ENCODE measurements at regions not wholly inside any gene's neighbourhood (a gene's known extent, or its start where the extent isn't known, plus 50 kb on each side); places are given as distances from the start of the nearest gene placed in this dataset.

- no peak overlapping the region for H3K4me3 ChIP-seq (ENCODE audit: low read depth, low read length)
- no peak for DNase-seq (ENCODE audit: low read depth)
- H3K36me3 ChIP-seq (ENCODE audit: control insufficient read depth, insufficient read depth, low read length): no peaks in the 10 kb centered on the region
- CTCF ChIA-PET: no interaction called here
- POLR2A ChIA-PET: no interaction called here
- TF ChIP-seq, protein P1, sequence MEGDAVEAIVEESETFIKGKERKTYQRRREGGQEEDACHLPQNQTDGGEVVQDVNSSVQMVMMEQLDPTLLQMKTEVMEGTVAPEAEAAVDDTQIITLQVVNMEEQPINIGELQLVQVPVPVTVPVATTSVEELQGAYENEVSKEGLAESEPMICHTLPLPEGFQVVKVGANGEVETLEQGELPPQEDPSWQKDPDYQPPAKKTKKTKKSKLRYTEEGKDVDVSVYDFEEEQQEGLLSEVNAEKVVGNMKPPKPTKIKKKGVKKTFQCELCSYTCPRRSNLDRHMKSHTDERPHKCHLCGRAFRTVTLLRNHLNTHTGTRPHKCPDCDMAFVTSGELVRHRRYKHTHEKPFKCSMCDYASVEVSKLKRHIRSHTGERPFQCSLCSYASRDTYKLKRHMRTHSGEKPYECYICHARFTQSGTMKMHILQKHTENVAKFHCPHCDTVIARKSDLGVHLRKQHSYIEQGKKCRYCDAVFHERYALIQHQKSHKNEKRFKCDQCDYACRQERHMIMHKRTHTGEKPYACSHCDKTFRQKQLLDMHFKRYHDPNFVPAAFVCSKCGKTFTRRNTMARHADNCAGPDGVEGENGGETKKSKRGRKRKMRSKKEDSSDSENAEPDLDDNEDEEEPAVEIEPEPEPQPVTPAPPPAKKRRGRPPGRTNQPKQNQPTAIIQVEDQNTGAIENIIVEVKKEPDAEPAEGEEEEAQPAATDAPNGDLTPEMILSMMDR (IDR thresholded peaks at IDR 0.05; ENCODE audit: insufficient read depth, low read depth, low read length): no peak
- no peaks in the 10 kb centered on the region for H3K27me3 ChIP-seq (ENCODE audit: control insufficient read depth, insufficient read depth, low read length)
Measured at GRCh38 chr18:56322406-56322805, 316.0 kb downstream of the TXNL1 start.

DNA sequence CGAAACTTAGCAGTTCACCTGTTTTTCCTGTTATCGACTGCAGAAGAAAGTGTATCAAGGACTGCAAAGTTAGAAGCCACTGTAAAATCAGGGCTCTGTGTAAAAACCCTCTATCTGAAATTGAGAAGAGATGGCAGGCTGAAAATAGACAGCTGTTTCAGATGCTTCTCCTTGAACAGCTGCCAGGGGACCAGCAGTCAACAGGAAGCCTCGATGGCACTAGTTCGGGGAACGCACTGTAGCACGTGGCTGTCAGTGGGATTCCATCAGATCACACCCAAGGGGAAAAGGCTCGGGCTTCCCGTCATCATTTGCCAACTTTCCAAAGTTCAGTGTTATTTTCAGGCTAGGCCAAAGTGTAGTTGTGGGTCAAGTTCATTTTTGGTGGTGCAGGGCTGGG is 316.9 kb downstream of the TXNL1 start:
- H3K4me3 ChIP-seq (ENCODE audit: low read depth, low read length): no peak overlapping the region
- ChIA-PET POLR2A (no interaction called here), CTCF (no interaction called here)
- H3K36me3 ChIP-seq (ENCODE audit: control insufficient read depth, insufficient read depth, low read length): no peaks in the 10 kb centered on the region
- DNase-seq (ENCODE audit: low read depth): no peak
- H3K27me3 ChIP-seq (ENCODE audit: control insufficient read depth, insufficient read depth, low read length): no peaks in the 10 kb centered on the region
- TF ChIP-seq, protein P1 (IDR thresholded peaks at IDR 0.05; ENCODE audit: insufficient read depth, low read depth, low read length): no peak

DNA sequence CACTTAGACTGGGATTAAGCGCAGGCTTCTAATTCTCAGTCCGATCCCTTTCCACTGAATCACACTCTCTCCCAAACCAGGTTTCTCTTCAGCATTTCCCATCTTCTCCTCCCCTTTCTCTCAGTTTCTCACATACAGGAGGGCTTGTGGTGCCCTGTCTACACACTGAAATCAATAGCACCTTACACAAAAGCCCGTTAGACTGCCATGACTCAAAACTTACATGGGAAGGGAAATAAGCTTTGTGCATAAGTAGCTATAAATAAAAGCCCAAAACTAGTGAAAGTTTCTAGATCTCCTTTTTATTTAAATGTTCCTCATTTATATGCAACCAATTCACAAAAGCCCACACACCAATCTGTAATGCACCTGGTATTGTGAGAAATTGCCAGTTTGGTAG is 318.4 kb downstream of the TXNL1 start:
- POLR2A ChIA-PET: no interaction called here
- no peaks in the 10 kb centered on the region for H3K36me3 ChIP-seq (ENCODE audit: control insufficient read depth, insufficient read depth, low read length)

DNA sequence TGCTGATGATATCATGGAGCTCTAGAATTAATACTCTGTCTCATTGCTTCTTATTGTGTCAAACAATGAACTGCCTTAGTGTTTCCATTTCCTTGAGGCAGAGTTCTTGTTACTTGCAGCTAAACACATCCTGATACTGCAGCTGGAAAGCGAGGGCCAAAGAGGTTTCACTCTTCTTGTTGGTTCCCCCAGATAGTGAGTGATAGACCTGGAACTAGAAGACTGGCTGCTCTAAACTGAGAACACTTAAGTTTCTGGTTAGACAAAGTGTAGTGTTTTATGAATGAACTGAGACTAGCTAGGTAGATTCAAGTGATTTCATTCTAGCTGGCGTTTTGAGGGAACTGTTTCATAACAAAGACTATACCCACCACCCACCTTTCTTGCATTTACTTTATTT is 321.7 kb downstream of the TXNL1 start:
- ChIA-PET CTCF (interaction anchor here (1.5 kb wide), 1 partner anchor 19 kb away, joined by 4 read pairs; no protein-coding TSS in a partner anchor), POLR2A (no interaction called here)
- no peaks in the 10 kb centered on the region for H3K27me3 ChIP-seq (ENCODE audit: control insufficient read depth, insufficient read depth, low read length)
- TF ChIP-seq, protein P1 (IDR thresholded peaks at IDR 0.05; ENCODE audit: insufficient read depth, low read depth, low read length): no peak
- no peak overlapping the region for H3K4me3 ChIP-seq (ENCODE audit: low read depth, low read length)
- H3K36me3 ChIP-seq (ENCODE audit: control insufficient read depth, insufficient read depth, low read length): no peaks in the 10 kb centered on the region
- DNase-seq (ENCODE audit: low read depth): no peak

More for the DNA sequence above, 318.4 kb downstream of the TXNL1 start:
- TF ChIP-seq, protein P1 (IDR thresholded peaks at IDR 0.05; ENCODE audit: insufficient read depth, low read depth, low read length): no peak
- no peaks in the 10 kb centered on the region for H3K27me3 ChIP-seq (ENCODE audit: control insufficient read depth, insufficient read depth, low read length)
- no peak overlapping the region for H3K4me3 ChIP-seq (ENCODE audit: low read depth, low read length)
- DNase-seq (ENCODE audit: low read depth): no peak
- CTCF ChIA-PET: interaction anchor here (1.4 kb wide), 1 partner anchor 12 kb away, joined by 3 read pairs; no protein-coding TSS in a partner anchor

DNA sequence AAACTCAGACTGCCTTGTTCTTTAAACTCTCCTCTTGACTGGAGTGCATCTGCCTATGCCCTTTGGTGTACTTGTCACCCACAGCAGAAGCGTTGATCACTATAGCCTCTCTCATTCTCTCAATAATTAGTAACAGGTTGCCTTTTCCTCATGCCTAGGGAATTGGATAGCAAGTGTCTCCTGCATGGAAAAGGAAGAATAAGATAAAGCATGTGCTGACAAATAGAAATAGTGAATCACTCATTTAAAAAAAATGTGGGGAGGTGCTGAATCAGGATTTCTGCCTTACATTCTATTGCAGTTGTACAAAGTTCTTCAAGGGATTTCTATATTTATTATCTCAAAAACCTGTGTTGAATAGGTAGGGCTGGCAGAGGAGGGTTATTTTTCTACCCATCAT is 323.0 kb downstream of the TXNL1 start:
- CTCF ChIA-PET: interaction anchor here (1.5 kb wide), 1 partner anchor 17 kb away, joined by 4 read pairs; no protein-coding TSS in a partner anchor
- H3K36me3 ChIP-seq (ENCODE audit: control insufficient read depth, insufficient read depth, low read length): no peaks in the 10 kb centered on the region
- H3K27me3 ChIP-seq (ENCODE audit: control insufficient read depth, insufficient read depth, low read length): no peaks in the 10 kb centered on the region
- peak; percentile 31 for DNase-seq (ENCODE audit: low read depth)
- POLR2A ChIA-PET: no interaction called here
- TF ChIP-seq, protein P1 (IDR thresholded peaks at IDR 0.05; ENCODE audit: insufficient read depth, low read depth, low read length): no peak
- H3K4me3 ChIP-seq (ENCODE audit: low read depth, low read length): no peak overlapping the region
